T-helper 22 cell (primary cell): ENCODE measurements at regions not wholly inside any gene's neighbourhood (a gene's known extent, or its start where the extent isn't known, plus 50 kb on each side); places are given as distances from the start of the nearest gene placed in this dataset.
"Not testable (repeated sequence)": the region's sequence is repeated elsewhere in the genome, so short reads cannot be mapped to it uniquely, and the experiment has no call there.

Experiments used
- DNase-seq: peaks from one replicate; pipeline ENCODE4 v3.0.0-alpha.2; 2020; ENCODE audit warnings: low read depth

- no peak for DNase-seq
Measured at GRCh38 chr6:11427091-11427722, 110.3 kb upstream of the TMEM170B start.

GRCh38 chr6:11426571-11426970 lies 111.0 kb upstream of the TMEM170B start:
- DNase-seq: no peak

GRCh38 chr6:11425876-11426275 lies 111.7 kb upstream of the TMEM170B start:
- DNase-seq: no peak

- DNase-seq: no peak
Measured at GRCh38 chr6:11425431-11425871, 112.1 kb upstream of the TMEM170B start.

GRCh38 chr6:11424395-11425034 lies 113.0 kb upstream of the TMEM170B start:
- no peak for DNase-seq

- no peak for DNase-seq
Measured at GRCh38 chr6:11423667-11424066, 113.9 kb upstream of the TMEM170B start.

- DNase-seq: no peak
Measured at GRCh38 chr6:11423072-11423471, 114.5 kb upstream of the TMEM170B start.

- no peak for DNase-seq
Measured at GRCh38 chr6:11419763-11420453, 117.6 kb upstream of the TMEM170B start.

- DNase-seq: no peak
Measured at GRCh38 chr6:11418290-11418905, 119.2 kb upstream of the TMEM170B start.

- no peak for DNase-seq
Measured at GRCh38 chr6:11416936-11417576, 120.5 kb upstream of the TMEM170B start.

- not testable (repeated sequence) for DNase-seq
Measured at GRCh38 chr6:11416099-11416935, 121.2 kb upstream of the TMEM170B start.

GRCh38 chr6:11415557-11415956 lies 122.0 kb upstream of the TMEM170B start:
- no peak for DNase-seq

GRCh38 chr6:11414176-11414963 lies 123.2 kb upstream of the TMEM170B start:
- DNase-seq: peak; percentile 59

GRCh38 chr6:11413728-11414127 lies 123.8 kb upstream of the TMEM170B start:
- DNase-seq: no peak

GRCh38 chr6:11413117-11413687 lies 124.3 kb upstream of the TMEM170B start:
- no peak for DNase-seq

- no peak for DNase-seq
Measured at GRCh38 chr6:11412616-11413015, 124.9 kb upstream of the TMEM170B start.

- DNase-seq: no peak
Measured at GRCh38 chr6:11412011-11412424, 125.5 kb upstream of the TMEM170B start.

GRCh38 chr6:11411593-11411992 lies 126.0 kb upstream of the TMEM170B start:
- DNase-seq: no peak

GRCh38 chr6:11410539-11411307 lies 126.8 kb upstream of the TMEM170B start:
- no peak for DNase-seq
